ENCODE measurements at regions not wholly inside any gene's neighbourhood (a gene's known extent, or its start where the extent isn't known, plus 50 kb on each side); places are given as distances from the start of the nearest gene placed in this dataset.
A peak's percentile ranks its signal among the peaks of the same experiment; 100 is the strongest.

DNA sequence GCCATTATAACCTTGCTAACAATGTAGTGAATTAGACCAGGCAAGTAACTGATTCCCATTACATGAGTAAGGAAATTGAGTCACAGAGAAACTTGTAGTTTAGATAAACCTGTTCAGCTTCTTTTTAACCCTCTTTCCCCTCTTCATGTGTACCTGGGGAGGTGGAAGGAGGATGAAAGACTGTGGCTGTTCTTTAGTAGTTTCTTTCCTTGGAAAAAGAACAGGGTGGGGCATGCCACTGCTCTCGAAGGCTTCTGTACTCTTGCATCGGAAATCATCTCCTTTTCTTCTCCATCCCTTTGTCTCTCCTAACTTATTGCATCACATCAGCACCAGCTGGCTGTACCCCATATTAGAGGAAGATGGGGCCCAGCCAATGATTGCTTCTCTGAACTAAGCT is 171.4 kb downstream of the PPARGC1A start (continued):
- no peak for TF ChIP-seq CTCF (IDR thresholded peaks at IDR 0.05; ENCODE audit: low read depth, low read length, missing input control)
- TF ChIP-seq JUND (IDR thresholded peaks at IDR 0.05) = no peak
- no peak for TF ChIP-seq GABPA (IDR thresholded peaks at IDR 0.05 in 1 of 2, conservative IDR thresholded peaks at IDR 0.05 in 1 of 2)

DNA sequence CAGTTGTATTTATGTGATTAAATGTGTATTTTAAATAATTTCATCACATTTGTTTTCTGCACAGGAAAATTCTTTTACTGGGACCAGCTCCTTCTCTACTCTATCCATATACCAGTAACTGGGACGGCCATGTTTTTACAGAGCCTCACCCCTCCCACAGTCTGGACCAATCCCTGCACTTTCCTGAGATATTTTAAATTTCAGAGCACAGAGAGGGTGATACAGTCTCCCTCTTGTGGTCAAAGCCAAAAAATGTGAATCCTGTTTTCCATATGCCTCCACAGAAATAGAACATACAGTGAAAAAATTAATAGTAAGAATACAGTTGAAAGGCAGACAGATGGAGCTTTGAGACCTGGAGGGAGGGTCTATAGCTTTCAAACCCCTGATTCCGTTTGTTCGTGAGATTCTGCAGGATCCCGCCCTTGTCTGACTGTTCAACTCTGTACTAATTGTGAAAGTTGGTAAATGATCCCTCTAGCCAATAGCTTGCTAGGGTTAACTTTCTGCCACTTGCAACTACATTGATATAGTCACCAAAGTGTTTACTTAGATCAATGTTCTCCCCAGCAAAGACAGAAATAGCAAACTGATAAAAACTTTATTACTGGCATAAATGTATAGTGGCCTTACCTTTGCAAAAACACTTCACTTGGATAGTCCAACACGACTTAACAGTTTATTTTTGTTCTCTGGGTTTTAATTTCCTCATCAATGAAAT is 172.2 kb downstream of the PPARGC1A start:
- TF ChIP-seq, protein P1, sequence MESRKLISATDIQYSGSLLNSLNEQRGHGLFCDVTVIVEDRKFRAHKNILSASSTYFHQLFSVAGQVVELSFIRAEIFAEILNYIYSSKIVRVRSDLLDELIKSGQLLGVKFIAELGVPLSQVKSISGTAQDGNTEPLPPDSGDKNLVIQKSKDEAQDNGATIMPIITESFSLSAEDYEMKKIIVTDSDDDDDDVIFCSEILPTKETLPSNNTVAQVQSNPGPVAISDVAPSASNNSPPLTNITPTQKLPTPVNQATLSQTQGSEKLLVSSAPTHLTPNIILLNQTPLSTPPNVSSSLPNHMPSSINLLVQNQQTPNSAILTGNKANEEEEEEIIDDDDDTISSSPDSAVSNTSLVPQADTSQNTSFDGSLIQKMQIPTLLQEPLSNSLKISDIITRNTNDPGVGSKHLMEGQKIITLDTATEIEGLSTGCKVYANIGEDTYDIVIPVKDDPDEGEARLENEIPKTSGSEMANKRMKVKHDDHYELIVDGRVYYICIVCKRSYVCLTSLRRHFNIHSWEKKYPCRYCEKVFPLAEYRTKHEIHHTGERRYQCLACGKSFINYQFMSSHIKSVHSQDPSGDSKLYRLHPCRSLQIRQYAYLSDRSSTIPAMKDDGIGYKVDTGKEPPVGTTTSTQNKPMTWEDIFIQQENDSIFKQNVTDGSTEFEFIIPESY (IDR thresholded peaks at IDR 0.05) = no peak
- TF ChIP-seq SP1 (IDR thresholded peaks at IDR 0.05) = no peak
- peak; percentile 29 for TF ChIP-seq CTCF (IDR thresholded peaks at IDR 0.05; ENCODE audit: low read depth, low read length, missing input control)
- TF ChIP-seq HNF4G (IDR thresholded peaks at IDR 0.05) = no peak
- peak; percentile 61 to 72 for TF ChIP-seq RAD21 (IDR thresholded peaks at IDR 0.05)
- no peak for TF ChIP-seq FOXA2 (IDR thresholded peaks at IDR 0.05)
- TF ChIP-seq ATF3 (IDR thresholded peaks at IDR 0.05) = no peak
- TF ChIP-seq HNF4A (conservative IDR thresholded peaks at IDR 0.05) = no peak
- no peak for TF ChIP-seq EGR1 (IDR thresholded peaks at IDR 0.05; ENCODE audit: low read depth in 2 of 2)
- no peak for TF ChIP-seq YY1 (IDR thresholded peaks at IDR 0.05)
- no peak for TF ChIP-seq JUND (IDR thresholded peaks at IDR 0.05)
- no peak for TF ChIP-seq RXRA (IDR thresholded peaks at IDR 0.05)
- TF ChIP-seq REST (IDR thresholded peaks at IDR 0.05) = no peak
- TF ChIP-seq FOXA1 (IDR thresholded peaks at IDR 0.05) = no peak
- TF ChIP-seq MAX (IDR thresholded peaks at IDR 0.05) = no peak
- TF ChIP-seq NR2F2 (IDR thresholded peaks at IDR 0.05) = no peak
- 71% methylated on average over 5 of the region's 5 CpGs for WGBS
- Histone ChIP-seq H3K9me3 (ENCODE audit: control insufficient read depth in 4 of 4, low read length in 3 of 4) (no peaks in the 10 kb centered on the region), H3K9ac (ENCODE audit: low read depth in 1 of 2, low read length in 2 of 2) (no peak overlapping the region), H3K4me3 (ENCODE audit: low read depth in 1 of 3, low read length in 3 of 3) (no peak overlapping the region), H3K27ac (ENCODE audit: low read depth in 1 of 2, low read length in 2 of 2) (no peak overlapping the region), H3K4me1 (ENCODE audit: control insufficient read depth in 4 of 4, insufficient read depth in 4 of 4, low read length in 3 of 4) (no peaks in the 10 kb centered on the region), H3K36me3 (ENCODE audit: control insufficient read depth in 4 of 4, insufficient read depth in 3 of 4, low read depth in 1 of 4, low read length in 3 of 4) (no peaks in the 10 kb centered on the region), H3K27me3 (ENCODE audit: control insufficient read depth in 4 of 4, insufficient read depth in 4 of 4, low read length in 3 of 4) (no peaks in the 10 kb centered on the region)
- DNase-seq (ENCODE audit: low spot score) = no peak
